ENCODE measurements at regions not wholly inside any gene's neighbourhood (a gene's known extent, or its start where the extent isn't known, plus 50 kb on each side); places are given as distances from the start of the nearest gene placed in this dataset.
"Not testable (repeated sequence)": the region's sequence is repeated elsewhere in the genome, so short reads cannot be mapped to it uniquely, and the experiment has no call there.

- DNase-seq, result no peak
These were observed 145.8 kb downstream of the BARX1 start for GRCh38 chr9:93809204-93809940.

GRCh38 chr9:93808115-93809029, 146.8 kb downstream of the BARX1 start:
- no peak for DNase-seq

- DNase-seq, result peak; percentile 51
These were observed 147.7 kb downstream of the BARX1 start for GRCh38 chr9:93807166-93808074.

- no peak for DNase-seq
These were observed 153.4 kb downstream of the BARX1 start for GRCh38 chr9:93801581-93802284.

- no peak for DNase-seq
These were observed 154.0 kb downstream of the BARX1 start for GRCh38 chr9:93801120-93801519.

- no peak for DNase-seq
These were observed 162.8 kb downstream of the BARX1 start for GRCh38 chr9:93792358-93792757.

GRCh38 chr9:93786204-93786603, 169.0 kb downstream of the BARX1 start:
- DNase-seq, result no peak

- DNase-seq, result no peak
These were observed 178.3 kb downstream of the BARX1 start for GRCh38 chr9:93776873-93777272.

- DNase-seq, result no peak
These were observed 178.9 kb downstream of the BARX1 start for GRCh38 chr9:93776256-93776655.

- DNase-seq, result no peak
These were observed 180.6 kb downstream of the BARX1 start for GRCh38 chr9:93774331-93775102.

GRCh38 chr9:93771276-93771675, 183.9 kb downstream of the BARX1 start:
- no peak for DNase-seq

GRCh38 chr9:93761822-93762221, 185.4 kb downstream of the PHF2 start:
- DNase-seq, result no peak

GRCh38 chr9:93750045-93750444, 173.7 kb downstream of the PHF2 start:
- no peak for DNase-seq

GRCh38 chr9:93748827-93749226, 172.4 kb downstream of the PHF2 start:
- DNase-seq, result not testable (repeated sequence)

- DNase-seq, result no peak
These were observed 155.6 kb downstream of the PHF2 start for GRCh38 chr9:93731963-93732362.

GRCh38 chr9:93730648-93731047, 154.3 kb downstream of the PHF2 start:
- no peak for DNase-seq

- no peak for DNase-seq
These were observed 153.8 kb downstream of the PHF2 start for GRCh38 chr9:93730217-93730616.

All from NCI-H1105 (cell line).